ENCODE measurements at regions not wholly inside any gene's neighbourhood (a gene's known extent, or its start where the extent isn't known, plus 50 kb on each side); places are given as distances from the start of the nearest gene placed in this dataset.

- DNase-seq (ENCODE audit: low spot score) = no peak
Observed at GRCh38 chr9:86830356-86830755, 117.0 kb downstream of the GAS1 start.

GRCh38 chr9:86829496-86830046 lies 117.7 kb downstream of the GAS1 start:
- DNase-seq (ENCODE audit: low spot score) = no peak

GRCh38 chr9:86828631-86829030 lies 118.7 kb downstream of the GAS1 start:
- DNase-seq (ENCODE audit: low spot score) = no peak

GRCh38 chr9:86827893-86828292 lies 119.4 kb downstream of the GAS1 start:
- no peak for DNase-seq (ENCODE audit: low spot score)

- DNase-seq (ENCODE audit: low spot score) = no peak
Observed at GRCh38 chr9:86825299-86825698, 122.0 kb downstream of the GAS1 start.

- DNase-seq (ENCODE audit: low spot score) = no peak
Observed at GRCh38 chr9:86822006-86822801, 125.1 kb downstream of the GAS1 start.

GRCh38 chr9:86821006-86821845 lies 126.1 kb downstream of the GAS1 start:
- no peak for DNase-seq (ENCODE audit: low spot score)

GRCh38 chr9:86819552-86819951 lies 127.8 kb downstream of the GAS1 start:
- no peak for DNase-seq (ENCODE audit: low spot score)

- no peak for DNase-seq (ENCODE audit: low spot score)
Observed at GRCh38 chr9:86818636-86819035, 128.7 kb downstream of the GAS1 start.

GRCh38 chr9:86816868-86817267 lies 130.4 kb downstream of the GAS1 start:
- no peak for DNase-seq (ENCODE audit: low spot score)

- DNase-seq (ENCODE audit: low spot score) = no peak
Observed at GRCh38 chr9:86816366-86816765, 130.9 kb downstream of the GAS1 start.

- DNase-seq (ENCODE audit: low spot score) = no peak
Observed at GRCh38 chr9:86812616-86813015, 134.7 kb downstream of the GAS1 start.

- DNase-seq (ENCODE audit: low spot score) = no peak
Observed at GRCh38 chr9:86809759-86810367, 137.4 kb downstream of the GAS1 start.

- DNase-seq (ENCODE audit: low spot score) = no peak
Observed at GRCh38 chr9:86809151-86809550, 138.2 kb downstream of the GAS1 start.

- peak; percentile 63 for DNase-seq (ENCODE audit: low spot score)
Observed at GRCh38 chr9:86807367-86807976, 139.8 kb downstream of the GAS1 start.

GRCh38 chr9:86804011-86804410 lies 143.3 kb downstream of the GAS1 start:
- DNase-seq (ENCODE audit: low spot score) = no peak

- DNase-seq (ENCODE audit: low spot score) = no peak
Observed at GRCh38 chr9:86802900-86803673, 144.2 kb downstream of the GAS1 start.

GRCh38 chr9:86801246-86801645 lies 146.1 kb downstream of the GAS1 start:
- no peak for DNase-seq (ENCODE audit: low spot score)

GRCh38 chr9:86800681-86801080 lies 146.6 kb downstream of the GAS1 start:
- no peak for DNase-seq (ENCODE audit: low spot score)

- DNase-seq (ENCODE audit: low spot score) = no peak
Observed at GRCh38 chr9:86798966-86799365, 148.3 kb downstream of the GAS1 start.

GRCh38 chr9:86796666-86797065 lies 150.6 kb downstream of the GAS1 start:
- no peak for DNase-seq (ENCODE audit: low spot score)
